Naive thymus-derived CD4-positive, alpha-beta T cell (primary cell): ENCODE measurements at regions not wholly inside any gene's neighbourhood (a gene's known extent, or its start where the extent isn't known, plus 50 kb on each side); places are given as distances from the start of the nearest gene placed in this dataset.

Experiments used
- ATAC-seq: fragments of 150-1000 bp; cut with Tn5 transposase; 2 replicates; pipeline ENCODE4 v1.10.0; 2021; ENCODE audit warnings: mild to moderate bottlenecking, moderate library complexity
- CTCF ChIA-PET: fragments of 350-600 bp; sonication (Branson Sonifier 250); formaldehyde crosslinking; loops from one replicate; lab custom pipeline; 2021; ENCODE audit warnings: antibody characterized with exemption; lab: Charles Lee
- POLR2A ChIA-PET: fragments of 350-600 bp; sonication (Branson Sonifier 250); formaldehyde crosslinking; loops from one replicate; lab custom pipeline; 2021; ENCODE audit warnings: antibody characterized with exemption, inconsistent platforms; lab: Charles Lee
- DNase-seq, 9 donors: peaks; one replicate each; pipeline versions ENCODE4 v3.0.0 to v3.0.0-alpha.2; 2020 to 2022; ENCODE audit warnings: mixed read lengths in 1 of 9
- H3K27ac ChIP-seq: one replicate; pipeline ENCODE4 v1.7.0; 2013; ENCODE audit warnings: mild to moderate bottlenecking, low read depth, low read length, moderate library complexity
- H3K27me3 ChIP-seq, 2 donors: one replicate each; pipeline ENCODE4 v1.7.0; 2013; ENCODE audit warnings: low read length in 2 of 2, mild to moderate bottlenecking in 2 of 2, moderate library complexity in 2 of 2; ENCODE audit not compliant: control insufficient read depth in 2 of 2, insufficient read depth in 2 of 2
- H3K36me3 ChIP-seq, 3 experiments: 1 replicate in 2 of 3; 2 replicates in 1 of 3; pipeline ENCODE4 v1.7.0; 2013; ENCODE audit warnings: low read length in 3 of 3, mild to moderate bottlenecking in 3 of 3, moderate library complexity in 1 of 3; ENCODE audit not compliant: insufficient read depth in 3 of 3, control insufficient read depth in 2 of 3
- H3K4me1 ChIP-seq, 2 donors: one replicate each; pipeline ENCODE4 v1.7.0; 2013; ENCODE audit warnings: low read length in 2 of 2, mild to moderate bottlenecking in 2 of 2, moderate library complexity in 1 of 2; ENCODE audit not compliant: control insufficient read depth in 2 of 2, insufficient read depth in 2 of 2
- H3K4me3 ChIP-seq: 2 replicates; pipeline ENCODE4 v1.7.0; 2013; ENCODE audit warnings: mild to moderate bottlenecking, low read length
- H3K9me3 ChIP-seq, 3 experiments: 1 replicate in 2 of 3; 2 replicates in 1 of 3; pipeline ENCODE4 v1.7.0; 2013; ENCODE audit warnings: low read length in 3 of 3; ENCODE audit not compliant: control insufficient read depth in 2 of 3
- H3K27ac Mint-ChIP-seq, 9 donors: one replicate each; pipeline ENCODE4 v1.8.0; 2020 to 2022; ENCODE audit warnings: mixed read lengths in 9 of 9, mild to moderate bottlenecking in 8 of 9, moderate library complexity in 5 of 9, inconsistent platforms in 2 of 9
- H3K27me3 Mint-ChIP-seq, 5 donors: one replicate each; pipeline ENCODE4 v1.8.0; 2021 to 2022; ENCODE audit warnings: mixed read lengths in 5 of 5, mild to moderate bottlenecking in 1 of 5
- H3K36me3 Mint-ChIP-seq, 5 donors: one replicate each; pipeline ENCODE4 v1.8.0; 2020 to 2022; ENCODE audit warnings: mixed read lengths in 5 of 5, mild to moderate bottlenecking in 3 of 5, inconsistent platforms in 1 of 5
- H3K4me1 Mint-ChIP-seq, 7 donors: one replicate each; pipeline ENCODE4 v1.8.0; 2020 to 2022; ENCODE audit warnings: mixed read lengths in 7 of 7, mild to moderate bottlenecking in 3 of 7, inconsistent platforms in 1 of 7
- H3K4me3 Mint-ChIP-seq, 10 donors: one replicate each; pipeline ENCODE4 v1.8.0; 2020 to 2022; ENCODE audit warnings: mild to moderate bottlenecking in 10 of 10, mixed read lengths in 10 of 10, moderate library complexity in 6 of 10, inconsistent platforms in 2 of 10
- H3K9me3 Mint-ChIP-seq, 11 donors: one replicate each; pipeline ENCODE4 v1.8.0; 2020 to 2022; ENCODE audit warnings: mixed read lengths in 11 of 11, mild to moderate bottlenecking in 4 of 11, inconsistent platforms in 1 of 11, moderate library complexity in 1 of 11
- intact Hi-C, 2 donors: fragments of 100-400 bp; cut with micrococcal nuclease; formaldehyde crosslinking; loops; one replicate each; pipeline ENCODE4 v1.15.1; 2023

DNA sequence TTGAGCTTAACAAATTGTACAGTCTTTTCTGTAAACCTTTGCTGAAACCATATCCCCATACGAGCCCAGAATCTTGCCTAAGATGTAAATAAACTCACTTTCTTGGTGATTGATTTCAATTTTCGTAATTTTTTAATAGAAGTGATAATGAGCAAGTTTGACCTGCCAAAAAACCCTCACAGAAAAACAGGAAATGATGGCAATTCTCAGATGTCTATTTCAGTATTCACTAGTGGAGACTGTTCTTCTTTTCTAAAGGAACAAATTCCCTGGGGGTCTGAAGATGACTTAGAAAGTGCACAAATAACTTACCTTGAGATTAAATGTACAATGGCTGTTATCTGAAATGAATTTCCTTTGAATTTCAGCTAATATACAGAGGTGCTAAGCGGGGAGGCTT is 116.5 kb upstream of the CMC1 start:
- CTCF ChIA-PET, result no interaction called here
- POLR2A ChIA-PET, result no interaction called here
- Histone ChIP-seq H3K27ac (no peak overlapping the region), H3K36me3 (no peaks in the 10 kb centered on the region), H3K4me1 (no peaks in the 10 kb centered on the region), H3K27me3 (no peaks in the 10 kb centered on the region), H3K9me3 (no peaks in the 10 kb centered on the region), H3K4me3 (no peak overlapping the region)
- H3K27ac Mint-ChIP-seq, result no peak overlapping the region
- H3K36me3 Mint-ChIP-seq, result no peaks in the 10 kb centered on the region
- no peak for DNase-seq
- peaks cover 0 to 2% (median 0%) of the 10 kb centered on the region in 11 donors for H3K9me3 Mint-ChIP-seq
- no peaks in the 10 kb centered on the region for H3K27me3 Mint-ChIP-seq
- no peak overlapping the region for H3K4me3 Mint-ChIP-seq
- intact Hi-C loops, result no loop called here
- peaks cover 0 to 6% (median 0%) of the 10 kb centered on the region in 7 donors for H3K4me1 Mint-ChIP-seq
- ATAC-seq, result no peak

DNA sequence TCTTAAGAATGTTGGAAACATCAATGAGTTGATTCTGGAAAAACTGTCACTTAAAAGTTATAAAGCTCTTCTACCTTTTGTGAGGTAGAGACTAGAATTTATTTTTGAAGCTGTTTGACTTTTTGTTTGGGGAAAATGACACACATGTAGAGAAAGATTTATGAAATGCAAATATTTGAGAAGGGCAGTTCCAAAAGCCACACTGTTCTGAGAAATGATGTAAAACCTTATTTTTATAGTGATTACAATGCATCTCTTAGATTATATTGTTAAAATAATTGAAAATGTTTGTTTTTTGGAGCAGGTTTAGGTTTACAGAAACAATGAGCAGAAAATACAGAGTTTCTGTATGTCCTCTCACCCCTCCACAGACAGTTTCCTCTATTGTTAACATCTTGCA is 116.1 kb upstream of the CMC1 start:
- Histone ChIP-seq H3K27me3 (no peaks in the 10 kb centered on the region), H3K36me3 (no peaks in the 10 kb centered on the region), H3K9me3 (no peaks in the 10 kb centered on the region), H3K27ac (no peak overlapping the region), H3K4me1 (no peaks in the 10 kb centered on the region), H3K4me3 (no peak overlapping the region)
- peaks cover 0 to 2% (median 0%) of the 10 kb centered on the region in 11 donors for H3K9me3 Mint-ChIP-seq
- intact Hi-C loops, result no loop called here
- no peak for DNase-seq
- no peak overlapping the region for H3K27ac Mint-ChIP-seq
- H3K4me3 Mint-ChIP-seq, result no peak overlapping the region
- POLR2A ChIA-PET, result no interaction called here
- H3K27me3 Mint-ChIP-seq, result no peaks in the 10 kb centered on the region
- H3K36me3 Mint-ChIP-seq, result no peaks in the 10 kb centered on the region
- peaks cover 0 to 6% (median 0%) of the 10 kb centered on the region in 7 donors for H3K4me1 Mint-ChIP-seq
- no peak for ATAC-seq
- CTCF ChIA-PET, result no interaction called here

DNA sequence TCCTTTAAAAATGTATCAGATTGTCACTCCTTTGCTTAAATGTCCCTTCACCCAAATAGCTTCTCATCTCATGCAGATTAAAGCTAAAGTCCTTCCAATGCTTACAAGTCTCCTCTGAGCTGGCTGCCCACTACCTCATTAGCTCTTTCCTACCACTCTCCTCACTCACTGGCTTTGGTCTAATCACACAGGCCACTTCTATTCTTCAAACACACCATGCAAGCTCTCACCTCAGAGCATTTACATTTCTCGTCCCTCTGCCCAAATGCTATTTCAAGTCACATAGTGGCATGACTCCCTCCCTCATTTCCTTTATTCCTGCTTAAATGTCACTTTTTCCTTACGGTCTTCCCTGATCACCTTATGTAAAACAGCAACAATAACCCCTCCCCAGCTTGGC is 110.6 kb upstream of the CMC1 start:
- Mint-ChIP-seq H3K4me3 (no peak overlapping the region), H3K4me1 (no peaks in the 10 kb centered on the region), H3K27me3 (peaks cover 0 to under 1% (median 0%) of the 10 kb centered on the region in 5 donors), H3K36me3 (no peaks in the 10 kb centered on the region), H3K9me3 (peaks cover 0 to 2% (median 0%) of the 10 kb centered on the region in 11 donors), H3K27ac (no peak overlapping the region)
- POLR2A ChIA-PET, result no interaction called here
- no peaks in the 10 kb centered on the region for H3K27me3 ChIP-seq
- no peaks in the 10 kb centered on the region for H3K36me3 ChIP-seq
- no peaks in the 10 kb centered on the region for H3K4me1 ChIP-seq
- DNase-seq (no peak), ATAC-seq (no peak)
- CTCF ChIA-PET, result no interaction called here
- no peaks in the 10 kb centered on the region for H3K9me3 ChIP-seq
- H3K27ac ChIP-seq, result no peak overlapping the region
- no peak overlapping the region for H3K4me3 ChIP-seq
- intact Hi-C loops, result no loop called here

DNA sequence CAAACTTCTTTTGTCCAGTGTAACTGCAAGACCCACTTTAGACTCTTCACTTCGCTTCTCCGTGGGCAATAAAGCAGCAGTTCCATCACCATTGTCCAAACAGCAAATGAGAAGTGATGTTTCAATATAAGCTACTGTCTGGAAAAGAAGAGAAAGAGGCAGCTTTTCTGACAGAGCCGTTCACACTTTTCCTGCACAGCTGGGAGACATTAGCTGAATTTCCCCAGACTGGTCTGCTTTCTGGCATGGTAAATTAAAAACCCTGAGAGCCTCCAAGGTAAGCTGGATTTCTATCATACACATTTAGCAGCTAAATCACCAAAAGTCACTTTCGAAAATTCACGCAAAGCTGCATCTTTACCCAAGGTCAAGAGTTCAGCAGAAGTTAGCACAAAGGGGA is 108.5 kb upstream of the CMC1 start:
- ATAC-seq (no peak), DNase-seq (no peak)
- H3K27me3 Mint-ChIP-seq, result peaks cover 0 to 6% (median 0%) of the 10 kb centered on the region in 5 donors
- POLR2A ChIA-PET, result no interaction called here
- intact Hi-C loops, result no loop called here
- H3K27ac Mint-ChIP-seq, result no peak overlapping the region
- no peaks in the 10 kb centered on the region for H3K9me3 ChIP-seq
- H3K27me3 ChIP-seq, result no peaks in the 10 kb centered on the region
- CTCF ChIA-PET, result no interaction called here
- H3K4me3 ChIP-seq, result no peak overlapping the region
- H3K36me3 ChIP-seq, result no peaks in the 10 kb centered on the region
- H3K4me1 Mint-ChIP-seq, result no peaks in the 10 kb centered on the region
- no peaks in the 10 kb centered on the region for H3K36me3 Mint-ChIP-seq
- H3K4me1 ChIP-seq, result no peaks in the 10 kb centered on the region
- no peak overlapping the region for H3K4me3 Mint-ChIP-seq
- no peak overlapping the region for H3K27ac ChIP-seq
- H3K9me3 Mint-ChIP-seq, result peaks cover 0 to 2% (median 0%) of the 10 kb centered on the region in 11 donors

DNA sequence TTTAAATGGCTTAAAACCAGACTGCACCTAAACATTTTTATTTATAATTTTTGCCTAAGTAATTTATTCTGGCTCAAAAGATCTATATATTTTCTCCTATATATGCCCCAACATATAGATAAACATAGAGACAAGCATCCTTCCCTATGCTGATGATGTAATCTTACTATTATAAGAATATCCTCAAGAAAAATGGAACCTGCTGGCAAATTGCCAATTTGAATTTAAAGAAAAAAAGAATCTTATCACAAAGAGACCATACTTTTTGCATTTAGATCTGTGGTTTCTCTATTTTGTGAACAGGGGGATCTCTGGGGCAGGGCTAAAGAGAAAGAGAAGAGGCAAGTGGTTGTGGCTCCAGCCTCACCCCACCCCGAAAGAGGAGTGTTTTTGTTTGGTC is 107.2 kb upstream of the CMC1 start:
- H3K4me1 Mint-ChIP-seq, result no peaks in the 10 kb centered on the region
- H3K9me3 Mint-ChIP-seq, result no peaks in the 10 kb centered on the region
- H3K36me3 Mint-ChIP-seq, result no peaks in the 10 kb centered on the region
- no peak overlapping the region for H3K4me3 ChIP-seq
- no peak overlapping the region for H3K4me3 Mint-ChIP-seq
- no peak overlapping the region for H3K27ac Mint-ChIP-seq
- CTCF ChIA-PET, result interaction anchor here (0.9 kb wide), 1 partner anchor 23 kb away, joined by 3 read pairs; no protein-coding TSS in a partner anchor
- no peaks in the 10 kb centered on the region for H3K36me3 ChIP-seq
- no peaks in the 10 kb centered on the region for H3K27me3 ChIP-seq
- H3K27me3 Mint-ChIP-seq, result peaks cover 0 to 6% (median 0%) of the 10 kb centered on the region in 5 donors
- no peak for ATAC-seq
- H3K9me3 ChIP-seq, result no peaks in the 10 kb centered on the region
- DNase-seq, result no peak
- no peaks in the 10 kb centered on the region for H3K4me1 ChIP-seq
- no peak overlapping the region for H3K27ac ChIP-seq
- POLR2A ChIA-PET, result interaction anchor here (0.6 kb wide), 1 partner anchor 36 kb away, joined by 3 read pairs; no protein-coding TSS in a partner anchor
- intact Hi-C loops, result no loop called here

DNA sequence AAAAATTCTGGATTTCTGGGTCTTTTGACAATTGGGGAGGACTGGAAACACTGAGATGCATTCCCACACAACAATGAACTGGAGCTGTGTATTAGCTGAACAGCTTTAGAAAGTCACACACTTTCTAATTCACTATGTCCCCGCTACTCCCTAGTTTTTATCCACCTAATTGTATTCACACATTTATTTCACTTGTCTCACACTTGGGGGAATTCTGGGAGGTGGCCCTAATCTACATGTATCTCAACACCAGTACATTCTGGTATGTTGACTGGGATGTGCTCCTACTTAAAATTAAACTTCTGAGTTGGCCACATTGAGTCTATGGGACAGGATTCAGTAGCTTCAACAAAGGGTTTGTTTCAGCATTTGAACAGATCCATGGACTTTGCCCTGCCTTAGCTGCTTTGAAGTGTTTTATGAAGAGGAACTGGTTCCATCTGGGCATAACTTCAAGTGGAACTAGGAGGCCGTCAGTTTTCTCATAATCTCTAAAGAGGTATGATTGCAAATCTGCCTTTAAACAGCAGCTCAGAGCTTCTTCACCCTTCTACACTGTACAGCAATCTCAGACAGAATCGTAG is 106.5 kb upstream of the CMC1 start:
- ChIA-PET CTCF (interaction anchor here (0.9 kb wide), 1 partner anchor 24 kb away, joined by 3 read pairs; no protein-coding TSS in a partner anchor), POLR2A (interaction anchor here (0.5 to 0.6 kb wide), 2 partner anchors 37 to 184 kb away, joined by 3 read pairs; no protein-coding TSS in a partner anchor)
- DNase-seq (no peak), ATAC-seq (no peak)
- Histone ChIP-seq H3K27me3 (no peaks in the 10 kb centered on the region), H3K4me1 (no peaks in the 10 kb centered on the region), H3K9me3 (no peaks in the 10 kb centered on the region), H3K27ac (no peak overlapping the region), H3K4me3 (no peak overlapping the region), H3K36me3 (no peaks in the 10 kb centered on the region)
- Mint-ChIP-seq H3K36me3 (no peaks in the 10 kb centered on the region), H3K27me3 (peaks cover 0 to 6% (median 0%) of the 10 kb centered on the region in 5 donors), H3K27ac (no peak overlapping the region), H3K9me3 (no peaks in the 10 kb centered on the region), H3K4me3 (no peak overlapping the region), H3K4me1 (no peaks in the 10 kb centered on the region)
- intact Hi-C loops, result no loop called here

DNA sequence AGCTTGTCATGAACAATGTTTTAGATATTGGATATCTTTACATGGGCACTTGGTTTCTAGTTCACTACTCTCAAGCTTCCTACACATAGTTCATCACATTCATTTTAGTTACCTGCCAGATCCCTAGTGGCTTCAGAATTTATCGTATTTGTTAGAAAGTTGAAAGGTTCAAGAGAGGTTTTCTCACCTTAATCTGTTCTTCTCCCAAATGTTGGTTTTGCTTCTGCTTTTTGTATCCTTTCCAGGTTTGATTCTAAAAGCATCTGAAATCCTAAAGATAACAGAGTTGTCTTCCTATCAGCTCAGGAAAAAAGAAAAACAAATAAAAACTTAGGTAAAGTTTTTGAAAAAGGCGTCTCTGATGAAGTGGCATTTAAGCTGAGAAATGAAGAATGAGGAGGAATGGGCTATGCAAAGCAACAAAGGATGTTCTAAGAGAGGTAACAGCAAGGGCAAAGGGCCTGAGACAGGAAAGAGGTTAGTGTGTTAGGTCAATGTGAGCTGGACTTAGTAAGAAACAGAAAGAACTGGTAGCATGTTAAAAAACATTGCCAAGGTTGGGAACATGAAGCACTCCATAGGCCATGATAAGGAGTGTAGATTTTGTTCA is 104.7 kb upstream of the CMC1 start:
- Mint-ChIP-seq H3K4me3 (no peak overlapping the region), H3K4me1 (no peaks in the 10 kb centered on the region), H3K27me3 (peaks cover 0 to 8% (median 0%) of the 10 kb centered on the region in 5 donors), H3K36me3 (no peaks in the 10 kb centered on the region), H3K27ac (no peak overlapping the region), H3K9me3 (peaks cover 0 to 2% (median 0%) of the 10 kb centered on the region in 11 donors)
- CTCF ChIA-PET, result no interaction called here
- POLR2A ChIA-PET, result no interaction called here
- no peak for ATAC-seq
- no peaks in the 10 kb centered on the region for H3K4me1 ChIP-seq
- H3K36me3 ChIP-seq, result no peaks in the 10 kb centered on the region
- no peak overlapping the region for H3K27ac ChIP-seq
- no peak for DNase-seq
- intact Hi-C loops, result no loop called here
- H3K4me3 ChIP-seq, result no peak overlapping the region
- H3K27me3 ChIP-seq, result no peaks in the 10 kb centered on the region
- H3K9me3 ChIP-seq, result no peaks in the 10 kb centered on the region
